ENCODE measurements at regions not wholly inside any gene's neighbourhood (a gene's known extent, or its start where the extent isn't known, plus 50 kb on each side); places are given as distances from the start of the nearest gene placed in this dataset.

DNA sequence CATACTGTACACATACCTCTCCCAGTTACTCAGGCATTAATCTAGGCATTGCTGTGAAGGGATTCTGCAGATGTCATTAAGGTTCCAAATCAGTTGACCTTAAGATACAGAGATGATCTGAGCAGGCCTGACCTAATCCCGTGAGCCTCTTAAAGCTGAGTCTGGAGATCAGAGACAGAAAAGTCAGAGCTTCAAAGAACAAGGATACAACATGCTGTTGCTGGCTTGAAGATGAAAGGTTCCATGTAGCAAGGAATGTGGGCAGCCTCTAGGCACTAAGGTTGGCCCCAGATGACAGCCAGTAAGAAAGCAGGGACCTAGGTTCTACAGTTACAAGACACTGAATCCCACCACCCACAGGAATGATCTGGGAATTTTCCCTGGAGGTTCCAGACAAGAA, 81.1 kb downstream of the MAP1LC3B2 start:
- no peak overlapping the region for H3K4me3 Mint-ChIP-seq (ENCODE audit: unreplicated experiment)
- peaks cover 16% of the 10 kb centered on the region for H3K27me3 Mint-ChIP-seq (ENCODE audit: insufficient read depth, unreplicated experiment)
- no peaks in the 10 kb centered on the region for H3K4me1 Mint-ChIP-seq (ENCODE audit: insufficient read depth, unreplicated experiment)
- CTCF ChIA-PET: no interaction called here
- no peak overlapping the region for H3K27ac Mint-ChIP-seq (ENCODE audit: low read depth, unreplicated experiment)
- no TSS peak for BruUV-seq (replicated peaks)
- intact Hi-C loops (cut with micrococcal nuclease): no loop called here
- H3K36me3 Mint-ChIP-seq (ENCODE audit: insufficient read depth, unreplicated experiment): no peaks in the 10 kb centered on the region
- POLR2A ChIA-PET: no interaction called here
- no peaks in the 10 kb centered on the region for H3K9me3 Mint-ChIP-seq (ENCODE audit: unreplicated experiment)
- DNase-seq (ENCODE audit: unreplicated experiment): no peak
- TF ChIP-seq, protein P1, sequence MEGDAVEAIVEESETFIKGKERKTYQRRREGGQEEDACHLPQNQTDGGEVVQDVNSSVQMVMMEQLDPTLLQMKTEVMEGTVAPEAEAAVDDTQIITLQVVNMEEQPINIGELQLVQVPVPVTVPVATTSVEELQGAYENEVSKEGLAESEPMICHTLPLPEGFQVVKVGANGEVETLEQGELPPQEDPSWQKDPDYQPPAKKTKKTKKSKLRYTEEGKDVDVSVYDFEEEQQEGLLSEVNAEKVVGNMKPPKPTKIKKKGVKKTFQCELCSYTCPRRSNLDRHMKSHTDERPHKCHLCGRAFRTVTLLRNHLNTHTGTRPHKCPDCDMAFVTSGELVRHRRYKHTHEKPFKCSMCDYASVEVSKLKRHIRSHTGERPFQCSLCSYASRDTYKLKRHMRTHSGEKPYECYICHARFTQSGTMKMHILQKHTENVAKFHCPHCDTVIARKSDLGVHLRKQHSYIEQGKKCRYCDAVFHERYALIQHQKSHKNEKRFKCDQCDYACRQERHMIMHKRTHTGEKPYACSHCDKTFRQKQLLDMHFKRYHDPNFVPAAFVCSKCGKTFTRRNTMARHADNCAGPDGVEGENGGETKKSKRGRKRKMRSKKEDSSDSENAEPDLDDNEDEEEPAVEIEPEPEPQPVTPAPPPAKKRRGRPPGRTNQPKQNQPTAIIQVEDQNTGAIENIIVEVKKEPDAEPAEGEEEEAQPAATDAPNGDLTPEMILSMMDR (IDR thresholded peaks at IDR 0.05; ENCODE audit: unreplicated experiment): no peak

- no peaks in the 10 kb centered on the region for H3K4me1 Mint-ChIP-seq (ENCODE audit: insufficient read depth, unreplicated experiment)
- TF ChIP-seq, protein P1 (IDR thresholded peaks at IDR 0.05; ENCODE audit: unreplicated experiment): no peak
- BruUV-seq (replicated peaks): no TSS peak
- H3K36me3 Mint-ChIP-seq (ENCODE audit: insufficient read depth, unreplicated experiment): no peaks in the 10 kb centered on the region
- no peak overlapping the region for H3K27ac Mint-ChIP-seq (ENCODE audit: low read depth, unreplicated experiment)
- no peak overlapping the region for H3K4me3 Mint-ChIP-seq (ENCODE audit: unreplicated experiment)
- no peaks in the 10 kb centered on the region for H3K9me3 Mint-ChIP-seq (ENCODE audit: unreplicated experiment)
- no peak for DNase-seq (ENCODE audit: unreplicated experiment)
- ChIA-PET POLR2A (no interaction called here), CTCF (no interaction called here)
- H3K27me3 Mint-ChIP-seq (ENCODE audit: insufficient read depth, unreplicated experiment): peaks cover 16% of the 10 kb centered on the region
- intact Hi-C loops (cut with micrococcal nuclease): no loop called here
Observed at GRCh38 chr12:116639765-116640164, 80.6 kb downstream of the MAP1LC3B2 start.

DNA sequence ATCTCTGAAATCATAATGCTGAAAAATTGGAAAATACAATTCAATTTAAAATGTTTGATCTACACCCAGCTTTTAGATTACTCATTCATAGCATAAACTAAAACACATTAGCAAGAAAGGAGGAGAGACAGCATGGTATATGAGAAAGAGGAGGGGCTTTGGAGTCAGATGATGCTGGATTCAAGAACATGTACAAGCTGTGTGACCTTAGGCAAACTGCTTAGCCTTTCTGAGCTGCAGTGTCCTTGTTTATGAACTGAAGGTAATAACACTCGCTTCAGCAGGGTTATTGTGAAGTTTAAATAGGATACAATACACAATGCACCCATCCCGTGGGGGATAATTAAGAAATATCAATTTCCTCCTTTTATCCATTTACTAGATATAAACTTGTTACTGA, 79.2 kb downstream of the MAP1LC3B2 start:
- Mint-ChIP-seq H3K4me3 (ENCODE audit: unreplicated experiment) (no peak overlapping the region), H3K27me3 (ENCODE audit: insufficient read depth, unreplicated experiment) (peaks cover 21% of the 10 kb centered on the region), H3K9me3 (ENCODE audit: unreplicated experiment) (no peaks in the 10 kb centered on the region), H3K4me1 (ENCODE audit: insufficient read depth, unreplicated experiment) (no peaks in the 10 kb centered on the region), H3K36me3 (ENCODE audit: insufficient read depth, unreplicated experiment) (no peaks in the 10 kb centered on the region), H3K27ac (ENCODE audit: low read depth, unreplicated experiment) (no peak overlapping the region)
- DNase-seq (ENCODE audit: unreplicated experiment): no peak
- POLR2A ChIA-PET: no interaction called here
- CTCF ChIA-PET: no interaction called here
- intact Hi-C loops (cut with micrococcal nuclease): no loop called here
- no TSS peak for BruUV-seq (replicated peaks)
- TF ChIP-seq, protein P1 (IDR thresholded peaks at IDR 0.05; ENCODE audit: unreplicated experiment): no peak

DNA sequence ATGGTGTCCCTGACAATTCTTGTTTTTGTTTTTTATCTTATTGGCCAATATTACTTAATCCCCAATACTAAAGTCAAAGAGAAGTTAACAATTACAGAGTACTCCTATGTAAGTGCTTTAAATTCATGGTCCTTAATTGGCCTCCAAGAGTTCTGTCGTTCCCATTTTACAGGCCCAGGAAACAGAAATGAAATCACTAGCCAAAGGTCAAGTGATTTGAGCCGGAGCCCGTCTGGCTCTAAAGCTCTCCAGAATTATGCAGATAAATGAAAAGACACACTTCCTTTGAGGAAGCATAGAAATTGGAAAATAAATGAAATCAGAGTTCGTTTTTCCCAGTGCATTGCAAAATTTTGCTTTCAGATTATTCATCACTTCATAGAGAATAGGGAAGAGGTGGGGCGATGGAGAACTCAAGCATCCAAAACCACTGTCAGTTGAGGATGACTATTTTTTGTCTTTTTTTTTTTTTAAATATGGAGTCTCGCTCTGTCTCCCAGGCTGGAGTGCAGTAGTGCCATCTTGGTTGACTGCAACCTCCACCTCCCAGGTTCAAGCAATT, 78.5 kb downstream of the MAP1LC3B2 start:
- DNase-seq (ENCODE audit: unreplicated experiment): no peak
- H3K4me1 Mint-ChIP-seq (ENCODE audit: insufficient read depth, unreplicated experiment): no peaks in the 10 kb centered on the region
- H3K36me3 Mint-ChIP-seq (ENCODE audit: insufficient read depth, unreplicated experiment): no peaks in the 10 kb centered on the region
- TF ChIP-seq, protein P1 (IDR thresholded peaks at IDR 0.05; ENCODE audit: unreplicated experiment): no peak
- H3K27ac Mint-ChIP-seq (ENCODE audit: low read depth, unreplicated experiment): no peak overlapping the region
- peaks cover 28% of the 10 kb centered on the region for H3K27me3 Mint-ChIP-seq (ENCODE audit: insufficient read depth, unreplicated experiment)
- POLR2A ChIA-PET: no interaction called here
- no peaks in the 10 kb centered on the region for H3K9me3 Mint-ChIP-seq (ENCODE audit: unreplicated experiment)
- CTCF ChIA-PET: no interaction called here
- H3K4me3 Mint-ChIP-seq (ENCODE audit: unreplicated experiment): no peak overlapping the region
- BruUV-seq (replicated peaks): no TSS peak
- intact Hi-C loops (cut with micrococcal nuclease): no loop called here

Data from MCF 10A (cell line).